Osteocyte (in vitro differentiated cells): ENCODE measurements at regions not wholly inside any gene's neighbourhood (a gene's known extent, or its start where the extent isn't known, plus 50 kb on each side); places are given as distances from the start of the nearest gene placed in this dataset.
"Not testable (repeated sequence)": the region's sequence is repeated elsewhere in the genome, so short reads cannot be mapped to it uniquely, and the experiment has no call there.

ENCODE experiments used
- DNase-seq: peaks from one replicate; pipeline ENCODE4 v3.0.0; 2021; ENCODE audit warnings: mixed read lengths; ENCODE audit not compliant: unreplicated experiment; ENCODE audit errors: extremely low spot score
- H3K27ac Mint-ChIP-seq: one replicate; pipeline ENCODE4 v1.8.0; 2021; ENCODE audit warnings: mild to moderate bottlenecking, mixed read lengths; ENCODE audit not compliant: unreplicated experiment
- H3K27me3 Mint-ChIP-seq: one replicate; pipeline ENCODE4 v1.8.0; 2021; ENCODE audit warnings: mixed read lengths; ENCODE audit not compliant: unreplicated experiment
- H3K36me3 Mint-ChIP-seq: one replicate; pipeline ENCODE4 v1.8.0; 2021; ENCODE audit warnings: mixed read lengths; ENCODE audit not compliant: unreplicated experiment
- H3K4me1 Mint-ChIP-seq: one replicate; pipeline ENCODE4 v1.8.0; 2021; ENCODE audit warnings: mixed read lengths; ENCODE audit not compliant: unreplicated experiment
- H3K4me3 Mint-ChIP-seq: one replicate; pipeline ENCODE4 v1.8.0; 2021; ENCODE audit warnings: mild to moderate bottlenecking, moderate library complexity, mixed read lengths; ENCODE audit not compliant: unreplicated experiment
- H3K9me3 Mint-ChIP-seq: one replicate; pipeline ENCODE4 v1.8.0; 2021; ENCODE audit warnings: mixed read lengths; ENCODE audit not compliant: unreplicated experiment
- TF ChIP-seq, protein P1 (sequence below): fragments of 200-600 bp; sonication (generic); IDR thresholded peaks from 2 replicates; pipeline ENCODE4 v1.5.0; 2021; ENCODE audit warnings: antibody characterized with exemption, mild to moderate bottlenecking, moderate library complexity

DNA sequence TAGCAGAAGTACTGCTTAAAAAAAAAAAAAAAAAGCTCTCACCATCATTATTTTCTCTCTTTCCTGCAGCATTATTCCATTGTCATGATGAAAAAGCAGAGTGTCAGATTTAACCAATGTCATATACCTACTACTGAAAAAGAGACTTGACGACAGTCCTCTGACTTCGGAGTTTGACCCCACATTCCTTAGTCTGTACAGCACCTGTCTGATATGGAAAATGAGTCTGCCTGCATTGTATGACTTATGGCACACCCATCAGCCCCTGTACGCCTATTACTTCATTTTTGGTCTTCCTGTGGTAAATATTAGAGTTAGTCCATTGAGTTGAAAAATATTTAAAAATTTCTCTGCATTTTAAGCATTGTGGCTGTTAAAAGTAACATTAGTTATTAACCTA is 54.5 kb upstream of the NOX4 start:
- Mint-ChIP-seq H3K4me3 (no peak overlapping the region), H3K36me3 (no peaks in the 10 kb centered on the region), H3K9me3 (no peaks in the 10 kb centered on the region), H3K27me3 (peaks cover 46% of the 10 kb centered on the region), H3K27ac (no peak overlapping the region), H3K4me1 (no peaks in the 10 kb centered on the region)
- TF ChIP-seq, protein P1, sequence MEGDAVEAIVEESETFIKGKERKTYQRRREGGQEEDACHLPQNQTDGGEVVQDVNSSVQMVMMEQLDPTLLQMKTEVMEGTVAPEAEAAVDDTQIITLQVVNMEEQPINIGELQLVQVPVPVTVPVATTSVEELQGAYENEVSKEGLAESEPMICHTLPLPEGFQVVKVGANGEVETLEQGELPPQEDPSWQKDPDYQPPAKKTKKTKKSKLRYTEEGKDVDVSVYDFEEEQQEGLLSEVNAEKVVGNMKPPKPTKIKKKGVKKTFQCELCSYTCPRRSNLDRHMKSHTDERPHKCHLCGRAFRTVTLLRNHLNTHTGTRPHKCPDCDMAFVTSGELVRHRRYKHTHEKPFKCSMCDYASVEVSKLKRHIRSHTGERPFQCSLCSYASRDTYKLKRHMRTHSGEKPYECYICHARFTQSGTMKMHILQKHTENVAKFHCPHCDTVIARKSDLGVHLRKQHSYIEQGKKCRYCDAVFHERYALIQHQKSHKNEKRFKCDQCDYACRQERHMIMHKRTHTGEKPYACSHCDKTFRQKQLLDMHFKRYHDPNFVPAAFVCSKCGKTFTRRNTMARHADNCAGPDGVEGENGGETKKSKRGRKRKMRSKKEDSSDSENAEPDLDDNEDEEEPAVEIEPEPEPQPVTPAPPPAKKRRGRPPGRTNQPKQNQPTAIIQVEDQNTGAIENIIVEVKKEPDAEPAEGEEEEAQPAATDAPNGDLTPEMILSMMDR, result no peak
- no peak for DNase-seq

DNA sequence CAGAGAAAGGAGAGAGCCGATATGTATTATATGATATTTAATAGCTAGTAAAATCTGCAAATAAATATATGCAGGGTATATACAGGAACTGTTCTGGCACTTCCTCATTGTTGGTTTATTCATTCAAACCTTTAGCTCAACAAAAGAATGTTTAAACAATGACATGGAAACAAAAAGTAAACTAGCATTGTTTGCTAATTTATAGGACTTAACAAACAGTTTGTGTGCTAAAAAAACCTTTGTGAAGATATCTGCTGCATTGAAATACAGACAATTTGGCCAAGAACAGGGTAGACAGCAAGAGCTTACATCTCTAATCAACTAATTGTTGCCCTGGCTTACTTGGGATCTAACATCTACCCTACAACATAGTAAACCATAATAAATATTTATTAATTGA is 64.6 kb upstream of the NOX4 start:
- not testable (repeated sequence) for H3K27ac Mint-ChIP-seq

DNA sequence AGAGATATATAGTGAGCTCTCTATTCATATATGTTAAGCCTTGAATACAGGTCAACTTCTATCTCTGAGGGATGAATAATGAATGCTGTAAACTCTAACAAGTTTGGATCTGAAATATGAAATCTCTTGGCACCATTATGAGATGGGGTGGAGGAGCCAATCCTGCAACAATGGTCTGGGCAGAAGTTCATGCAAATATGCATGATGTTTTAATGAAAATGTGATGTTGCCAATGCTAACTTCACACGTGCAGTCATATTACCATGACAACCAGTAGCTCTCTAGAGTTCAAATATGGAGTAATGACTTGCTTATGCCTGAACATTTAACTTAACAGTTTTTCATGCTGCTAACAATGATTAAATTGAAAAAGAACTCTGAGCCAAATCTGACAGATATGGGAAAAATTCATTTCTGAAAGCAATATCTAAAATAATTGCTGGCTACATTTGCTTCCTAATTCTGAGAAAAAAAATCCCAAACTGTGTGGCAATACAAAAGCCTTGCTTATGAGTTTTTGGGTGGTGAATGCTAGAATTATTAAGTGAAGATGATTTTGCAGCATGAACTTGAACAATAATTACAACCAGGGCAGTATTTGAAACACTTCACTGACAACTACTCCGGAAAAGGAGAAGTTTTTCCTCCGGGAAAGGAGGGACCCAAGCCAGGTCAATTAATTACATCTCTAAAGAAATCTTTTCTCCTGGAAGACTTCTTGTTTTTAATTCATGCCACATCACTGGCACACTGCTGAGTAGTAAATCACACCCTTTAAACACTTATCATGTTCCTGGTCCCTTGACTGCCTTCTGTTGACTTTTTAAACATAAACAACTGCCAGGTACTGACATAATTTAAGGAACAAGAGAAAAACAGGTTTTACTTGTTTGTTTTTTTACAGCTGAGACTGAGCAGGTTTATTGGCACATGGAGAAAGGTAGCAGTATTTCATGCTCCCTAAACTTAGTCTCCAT is 65.8 kb upstream of the NOX4 start:
- H3K4me1 Mint-ChIP-seq, H3K27ac Mint-ChIP-seq, DNase-seq, H3K36me3 Mint-ChIP-seq, H3K9me3 Mint-ChIP-seq, H3K27me3 Mint-ChIP-seq, H3K4me3 Mint-ChIP-seq: not testable (repeated sequence)

More for the DNA sequence above, 64.6 kb upstream of the NOX4 start:
- H3K36me3 Mint-ChIP-seq, H3K4me3 Mint-ChIP-seq, DNase-seq, H3K27me3 Mint-ChIP-seq, H3K9me3 Mint-ChIP-seq, H3K4me1 Mint-ChIP-seq: not testable (repeated sequence)

DNA sequence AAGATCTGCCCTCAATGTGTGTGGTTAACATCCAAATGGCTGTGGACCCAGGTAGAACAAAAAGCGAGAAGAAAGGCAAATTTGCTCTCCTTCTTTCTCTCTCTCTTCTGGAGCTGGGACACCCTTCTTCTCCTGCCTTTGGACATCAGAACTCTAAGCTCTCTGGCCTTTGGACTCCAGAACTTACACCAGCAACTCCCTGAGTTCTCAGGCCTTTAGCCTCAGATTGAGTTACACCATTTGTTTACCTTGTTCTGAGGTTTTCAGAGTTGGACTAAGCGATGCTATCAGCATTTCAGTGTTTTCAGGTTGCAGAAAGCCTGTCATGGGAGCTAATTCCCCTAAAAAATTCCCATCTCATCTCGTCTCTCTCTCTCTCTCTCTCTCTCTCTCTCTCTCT is 69.4 kb upstream of the NOX4 start:
- not testable (repeated sequence) for H3K4me1 Mint-ChIP-seq, H3K4me3 Mint-ChIP-seq, H3K27ac Mint-ChIP-seq, H3K36me3 Mint-ChIP-seq, H3K9me3 Mint-ChIP-seq, DNase-seq
- H3K27me3 Mint-ChIP-seq, result peaks cover 24% of the 10 kb centered on the region

DNA sequence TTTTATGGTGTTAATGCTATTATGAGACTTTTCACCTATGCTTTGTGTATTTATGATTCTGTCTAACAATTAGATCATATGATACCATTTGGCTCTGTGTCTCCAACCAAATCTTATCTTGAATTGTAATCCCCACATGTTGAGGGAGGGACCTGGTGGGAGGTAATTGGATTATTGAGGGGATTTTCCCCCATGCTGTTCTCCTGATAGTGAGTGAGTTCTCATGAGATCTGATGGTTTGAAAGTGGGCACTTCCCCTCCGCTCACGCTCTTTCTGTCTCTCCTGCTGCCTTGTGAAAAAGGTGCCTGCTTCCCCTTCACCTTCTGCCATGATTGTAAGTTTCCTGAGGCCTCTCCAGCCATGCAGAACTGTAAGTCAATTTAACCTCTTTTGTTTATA is 71.6 kb upstream of the NOX4 start:
- DNase-seq, H3K27ac Mint-ChIP-seq, H3K9me3 Mint-ChIP-seq, H3K36me3 Mint-ChIP-seq, H3K4me3 Mint-ChIP-seq, H3K4me1 Mint-ChIP-seq: not testable (repeated sequence)
- H3K27me3 Mint-ChIP-seq, result peaks cover 22% of the 10 kb centered on the region

DNA sequence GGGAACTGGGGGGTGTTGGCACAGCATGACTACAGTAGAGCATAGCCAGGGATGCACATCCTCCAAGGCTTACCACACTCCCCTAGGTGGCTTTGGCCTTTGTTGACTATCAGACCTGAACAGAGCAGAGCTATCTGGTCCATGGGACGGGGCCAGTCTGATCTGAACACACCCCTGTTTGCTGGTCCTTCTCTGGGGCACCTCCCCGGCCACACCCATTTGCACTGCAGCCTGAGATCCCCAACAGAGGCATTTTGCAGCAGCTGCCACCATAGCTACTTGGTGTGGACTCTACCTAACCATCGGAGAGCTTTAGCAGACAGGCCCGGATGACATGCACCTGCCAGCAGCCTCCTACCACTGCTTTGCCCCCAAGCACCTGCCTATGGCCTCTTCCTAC is 75.8 kb upstream of the NOX4 start:
- DNase-seq, result no peak
- TF ChIP-seq, protein P1, result no peak
- Mint-ChIP-seq H3K27me3 (peaks cover 32% of the 10 kb centered on the region), H3K4me3 (no peak overlapping the region), H3K4me1 (no peaks in the 10 kb centered on the region), H3K9me3 (no peaks in the 10 kb centered on the region), H3K27ac (no peak overlapping the region), H3K36me3 (no peaks in the 10 kb centered on the region)

DNA sequence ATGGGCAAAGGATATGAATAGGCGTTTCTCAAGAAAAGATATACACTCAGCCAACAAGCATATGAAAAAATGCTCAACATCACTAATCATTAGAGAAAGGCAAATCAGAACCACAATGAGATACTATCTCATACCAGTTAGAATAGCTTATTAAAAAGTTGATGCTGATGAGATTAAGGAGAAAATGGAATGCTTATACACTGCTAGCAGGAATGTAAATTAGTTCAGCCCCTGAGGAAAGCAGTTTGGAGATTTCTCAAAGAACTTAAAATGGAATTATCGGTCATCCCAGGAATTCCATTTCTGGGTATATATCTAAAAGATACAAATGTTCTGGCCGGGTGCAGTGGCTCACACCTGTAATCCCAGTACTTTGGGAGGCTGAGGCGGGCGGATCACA is 78.2 kb upstream of the NOX4 start:
- not testable (repeated sequence) for DNase-seq, H3K4me1 Mint-ChIP-seq, H3K36me3 Mint-ChIP-seq, H3K4me3 Mint-ChIP-seq, H3K9me3 Mint-ChIP-seq, H3K27ac Mint-ChIP-seq
- H3K27me3 Mint-ChIP-seq, result peaks cover 32% of the 10 kb centered on the region

DNA sequence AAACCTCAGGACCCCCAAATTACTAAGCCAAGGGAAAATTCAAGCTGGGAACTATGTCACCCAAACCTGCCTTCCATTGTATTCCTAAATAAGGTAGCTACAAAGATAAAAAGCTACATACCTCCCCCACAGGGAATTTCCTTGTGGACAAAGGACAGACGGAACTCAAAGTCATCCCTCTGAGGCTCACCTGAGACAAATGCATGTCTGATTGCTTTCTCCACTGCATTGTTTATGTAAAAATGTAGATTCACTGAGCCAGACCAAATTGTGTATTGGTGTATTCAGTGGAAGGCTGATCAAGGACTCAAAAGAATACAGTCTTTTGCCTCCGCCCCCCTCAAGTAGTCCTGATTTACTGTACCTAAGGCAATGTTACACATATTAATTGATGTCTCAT is 80.5 kb upstream of the NOX4 start:
- not testable (repeated sequence) for H3K27ac Mint-ChIP-seq, H3K9me3 Mint-ChIP-seq, H3K4me3 Mint-ChIP-seq, DNase-seq, H3K36me3 Mint-ChIP-seq, H3K4me1 Mint-ChIP-seq
- H3K27me3 Mint-ChIP-seq, result peaks cover 45% of the 10 kb centered on the region

DNA sequence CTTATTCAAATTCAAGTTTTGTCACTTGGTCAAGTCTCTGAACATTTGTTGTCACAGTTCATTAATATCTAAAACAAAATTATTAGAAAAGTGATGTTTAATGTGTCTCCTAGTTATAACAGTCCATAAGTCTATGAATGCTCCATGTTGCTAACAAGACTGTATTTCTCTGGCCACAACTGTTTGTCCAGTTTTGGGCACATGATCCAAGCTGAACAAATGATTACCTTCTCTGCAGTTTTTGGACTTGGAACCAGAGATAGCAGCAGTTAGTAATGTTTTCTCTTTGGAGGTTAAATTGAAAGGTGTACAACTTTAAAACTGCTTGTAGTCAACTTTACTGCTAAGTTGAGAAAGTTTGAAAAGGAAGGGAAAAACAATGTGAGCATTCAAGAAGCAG is 84.7 kb upstream of the NOX4 start:
- H3K9me3 Mint-ChIP-seq, H3K36me3 Mint-ChIP-seq, H3K27ac Mint-ChIP-seq, H3K4me3 Mint-ChIP-seq, DNase-seq, H3K4me1 Mint-ChIP-seq: not testable (repeated sequence)
- peaks cover 49% of the 10 kb centered on the region for H3K27me3 Mint-ChIP-seq

DNA sequence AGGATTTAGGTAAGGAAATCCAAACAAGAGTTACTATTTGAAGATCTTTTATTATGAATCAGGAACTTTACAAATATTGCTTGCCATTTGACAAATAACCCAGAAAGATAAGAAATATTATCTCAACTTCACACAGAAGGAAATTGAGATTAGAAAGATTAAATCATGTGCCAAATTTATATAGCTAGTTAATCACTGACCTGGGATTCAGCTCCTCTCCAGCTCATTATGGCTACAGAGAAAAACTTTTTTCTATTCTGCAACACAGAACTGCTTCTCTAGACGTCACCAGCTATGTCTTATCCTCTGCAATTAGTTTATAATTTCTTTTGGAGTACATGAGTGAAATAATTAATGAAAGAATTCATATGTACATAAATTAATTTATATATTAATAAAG is 86.3 kb upstream of the NOX4 start:
- not testable (repeated sequence) for H3K36me3 Mint-ChIP-seq, H3K27ac Mint-ChIP-seq, DNase-seq, H3K9me3 Mint-ChIP-seq, H3K4me3 Mint-ChIP-seq, H3K4me1 Mint-ChIP-seq
- peaks cover 56% of the 10 kb centered on the region for H3K27me3 Mint-ChIP-seq
